ENCODE measurements at regions not wholly inside any gene's neighbourhood (a gene's known extent, or its start where the extent isn't known, plus 50 kb on each side); places are given as distances from the start of the nearest gene placed in this dataset.

DNA sequence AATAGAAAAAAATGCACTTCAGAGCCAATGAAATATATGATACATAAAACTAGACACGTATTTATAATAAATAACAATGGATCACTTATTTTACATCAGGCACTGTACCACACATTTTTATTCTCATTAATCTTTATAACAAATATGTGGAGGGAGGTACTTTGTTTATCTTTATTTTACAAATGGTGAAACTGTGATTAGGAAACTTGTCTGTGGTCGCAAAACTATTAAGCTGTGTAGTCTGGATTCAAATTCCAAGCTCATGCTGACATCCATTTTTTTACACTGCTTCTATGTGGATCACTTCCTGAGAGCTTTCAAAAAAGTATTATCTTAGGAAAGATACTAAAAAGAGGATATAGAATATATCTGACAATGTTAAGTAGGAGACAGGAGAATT lies 978.6 kb downstream of the SORCS1 start:
- TF ChIP-seq SUZ12 (IDR thresholded peaks at IDR 0.05) (no peak), ELF4 (IDR thresholded peaks at IDR 0.05) (no peak), FOXA1 (IDR thresholded peaks at IDR 0.05) (no peak), LEF1 (IDR thresholded peaks at IDR 0.05; ENCODE audit: borderline replicate concordance) (no peak), FOXM1 (IDR thresholded peaks at IDR 0.05; ENCODE audit: borderline replicate concordance) (no peak), FOXK2 (IDR thresholded peaks at IDR 0.05) (no peak), HDGF (IDR thresholded peaks at IDR 0.05; ENCODE audit: borderline replicate concordance) (no peak), ARNT (IDR thresholded peaks at IDR 0.05) (no peak), SP1 (IDR thresholded peaks at IDR 0.05) (no peak), BHLHE40 (IDR thresholded peaks at IDR 0.05; ENCODE audit: borderline replicate concordance) (no peak), TARDBP (IDR thresholded peaks at IDR 0.05) (no peak), L3MBTL2 (conservative IDR thresholded peaks at IDR 0.05) (no peak), CTBP1 (IDR thresholded peaks at IDR 0.05; ENCODE audit: borderline replicate concordance) (no peak)
- TF ChIP-seq, protein P1, sequence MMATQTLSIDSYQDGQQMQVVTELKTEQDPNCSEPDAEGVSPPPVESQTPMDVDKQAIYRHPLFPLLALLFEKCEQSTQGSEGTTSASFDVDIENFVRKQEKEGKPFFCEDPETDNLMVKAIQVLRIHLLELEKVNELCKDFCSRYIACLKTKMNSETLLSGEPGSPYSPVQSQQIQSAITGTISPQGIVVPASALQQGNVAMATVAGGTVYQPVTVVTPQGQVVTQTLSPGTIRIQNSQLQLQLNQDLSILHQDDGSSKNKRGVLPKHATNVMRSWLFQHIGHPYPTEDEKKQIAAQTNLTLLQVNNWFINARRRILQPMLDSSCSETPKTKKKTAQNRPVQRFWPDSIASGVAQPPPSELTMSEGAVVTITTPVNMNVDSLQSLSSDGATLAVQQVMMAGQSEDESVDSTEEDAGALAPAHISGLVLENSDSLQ (IDR thresholded peaks at IDR 0.05) = no peak

Data from HEK293T (cell line).